Hypothalamus (tissue), 51 donors: ENCODE measurements at regions not wholly inside any gene's neighbourhood (a gene's known extent, or its start where the extent isn't known, plus 50 kb on each side); places are given as distances from the start of the nearest gene placed in this dataset.
"Not testable (repeated sequence)": the region's sequence is repeated elsewhere in the genome, so short reads cannot be mapped to it uniquely, and the experiment has no call there.

Source experiments
- DNase-seq, 51 donors: peaks; one replicate each; lab custom pipeline; 2025; lab: John Stamatoyannopoulos, UW

- DNase-seq: not testable (repeated sequence)
Measured at GRCh38 chr5:71343994-71344393, 111.5 kb upstream of the BDP1 start.

- DNase-seq: not testable (repeated sequence)
Measured at GRCh38 chr5:71372601-71373000, 82.8 kb upstream of the BDP1 start.

- DNase-seq: not testable (repeated sequence)
Measured at GRCh38 chr5:71373054-71373734, 82.3 kb upstream of the BDP1 start.

GRCh38 chr5:71384204-71384603 lies 71.2 kb upstream of the BDP1 start:
- not testable (repeated sequence) for DNase-seq

- no peak for DNase-seq
Measured at GRCh38 chr5:71384706-71385105, 70.7 kb upstream of the BDP1 start.

GRCh38 chr5:71385208-71385607 lies 70.2 kb upstream of the BDP1 start:
- DNase-seq: not testable (repeated sequence)

- DNase-seq: not testable (repeated sequence)
Measured at GRCh38 chr5:71388184-71388583, 67.3 kb upstream of the BDP1 start.

- DNase-seq: peak in 5 of 51 donors; percentile 1 to 11 (median 8)
Measured at GRCh38 chr5:71398400-71398799, 57.1 kb upstream of the BDP1 start.

- DNase-seq: not testable (repeated sequence)
Measured at GRCh38 chr5:71398859-71399258, 56.6 kb upstream of the BDP1 start.

- DNase-seq: not testable (repeated sequence)
Measured at GRCh38 chr5:71399443-71399842, 56.0 kb upstream of the BDP1 start.

- DNase-seq: not testable (repeated sequence)
Measured at GRCh38 chr5:71400626-71401025, 54.8 kb upstream of the BDP1 start.

GRCh38 chr5:71401150-71401549 lies 54.3 kb upstream of the BDP1 start:
- DNase-seq: not testable (repeated sequence)

- DNase-seq: not testable (repeated sequence)
Measured at GRCh38 chr5:71401564-71401963, 53.9 kb upstream of the BDP1 start.

- DNase-seq: not testable (repeated sequence)
Measured at GRCh38 chr5:71404441-71404840, 51.0 kb upstream of the BDP1 start.

GRCh38 chr5:71404936-71405335 lies 50.5 kb upstream of the BDP1 start:
- not testable (repeated sequence) for DNase-seq
